ENCODE measurements at regions not wholly inside any gene's neighbourhood (a gene's known extent, or its start where the extent isn't known, plus 50 kb on each side); places are given as distances from the start of the nearest gene placed in this dataset.

DNA sequence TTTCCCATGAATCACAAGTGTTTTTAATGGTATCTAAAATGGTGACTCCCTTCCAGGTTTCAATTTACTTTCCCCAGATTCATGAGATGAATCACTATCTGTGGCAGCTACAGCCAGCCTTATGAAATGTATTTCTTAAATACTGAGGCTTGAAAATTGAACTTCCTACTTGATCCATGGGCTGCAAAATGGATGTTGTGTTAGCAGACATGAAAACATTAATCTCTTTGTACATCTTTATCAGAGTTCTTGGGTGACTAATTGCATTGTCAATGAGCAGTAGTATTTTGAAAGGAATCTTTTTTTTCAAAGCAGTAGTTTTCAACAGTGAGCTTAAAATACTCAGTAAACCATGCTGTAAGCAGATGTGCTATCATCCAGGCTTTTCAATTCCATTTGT lies 250.8 kb downstream of the SLC6A15 start:
- no peak for DNase-seq

GRCh38 chr12:84660139-84660538 lies 252.5 kb downstream of the SLC6A15 start:
- DNase-seq = no peak

DNA sequence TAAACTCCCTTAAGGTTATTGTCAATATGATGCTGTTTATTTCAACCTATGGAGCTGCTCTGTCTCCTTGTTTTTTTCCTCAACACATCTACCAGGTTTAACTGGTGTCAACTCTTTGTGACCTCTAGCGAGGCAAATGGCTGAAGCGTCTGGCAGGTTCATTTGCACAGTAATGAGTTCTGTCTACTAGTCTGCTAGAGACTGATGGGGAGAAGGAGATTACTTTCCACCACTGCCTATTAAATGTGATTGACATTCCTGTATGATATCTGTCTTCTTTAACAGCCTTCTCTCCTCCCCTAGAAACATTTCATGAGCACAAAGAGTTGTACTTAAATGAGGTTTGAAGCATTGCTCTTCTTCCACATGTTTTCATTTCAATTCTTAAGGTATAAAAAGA lies 253.7 kb downstream of the SLC6A15 start:
- DNase-seq = no peak

GRCh38 chr12:84656705-84657104 lies 255.9 kb downstream of the SLC6A15 start:
- DNase-seq = no peak

- no peak for DNase-seq
Observed at GRCh38 chr12:84653482-84653881, 259.1 kb downstream of the SLC6A15 start.

- no peak for DNase-seq
Observed at GRCh38 chr12:84648425-84648824, 264.2 kb downstream of the SLC6A15 start.

DNA sequence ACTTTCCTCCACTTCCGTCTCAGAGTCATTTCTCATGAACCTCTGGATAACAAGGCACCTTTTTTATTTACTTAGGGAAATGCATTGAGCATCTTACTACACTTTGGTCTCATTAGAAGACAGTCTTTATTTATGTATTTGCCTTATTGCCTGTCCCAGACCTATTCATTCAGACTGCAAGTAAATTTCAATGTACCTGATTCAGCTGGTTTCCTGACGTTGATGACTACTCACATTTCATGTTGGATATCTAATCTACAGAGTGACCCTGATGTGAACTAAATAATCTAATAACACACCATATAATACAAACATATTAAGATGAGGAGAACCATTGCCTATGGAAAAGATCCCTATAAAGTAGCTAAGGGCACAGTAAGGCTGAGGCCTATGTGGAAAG lies 267.7 kb downstream of the SLC6A15 start:
- DNase-seq = no peak

GRCh38 chr12:84643993-84644392 lies 268.6 kb downstream of the SLC6A15 start:
- no peak for DNase-seq

DNA sequence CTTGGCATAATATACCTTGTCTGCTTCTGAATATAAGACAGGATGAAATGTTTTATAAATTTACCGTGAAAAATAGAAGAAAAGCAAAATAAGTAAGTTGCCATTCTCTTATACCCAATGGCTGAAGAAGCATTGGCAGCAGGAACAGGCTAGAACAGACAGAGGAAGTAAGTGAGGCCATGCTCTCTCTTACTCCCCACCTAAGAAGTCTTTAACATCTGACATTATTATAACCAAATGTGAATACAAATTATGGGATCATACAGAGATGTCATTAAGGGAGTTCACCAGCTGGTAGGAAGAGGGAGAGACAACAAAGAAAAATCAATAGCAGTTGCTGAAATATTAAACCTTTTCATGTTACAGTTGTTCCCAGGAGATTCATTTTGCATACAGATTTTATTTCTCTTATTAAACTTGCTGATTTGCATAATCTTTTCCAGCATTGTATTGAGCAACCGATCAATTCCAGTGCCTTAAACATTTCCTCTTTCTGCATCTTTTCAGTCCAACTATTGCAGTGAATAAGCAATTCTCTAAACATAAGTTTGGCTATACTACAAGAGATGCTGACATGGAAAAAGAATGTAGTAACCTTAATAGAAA lies 270.6 kb downstream of the SLC6A15 start:
- no peak for DNase-seq

GRCh38 chr12:84638811-84639368 lies 273.7 kb downstream of the SLC6A15 start:
- DNase-seq = no peak

- no peak for DNase-seq
Observed at GRCh38 chr12:84637926-84638325, 274.7 kb downstream of the SLC6A15 start.

DNA sequence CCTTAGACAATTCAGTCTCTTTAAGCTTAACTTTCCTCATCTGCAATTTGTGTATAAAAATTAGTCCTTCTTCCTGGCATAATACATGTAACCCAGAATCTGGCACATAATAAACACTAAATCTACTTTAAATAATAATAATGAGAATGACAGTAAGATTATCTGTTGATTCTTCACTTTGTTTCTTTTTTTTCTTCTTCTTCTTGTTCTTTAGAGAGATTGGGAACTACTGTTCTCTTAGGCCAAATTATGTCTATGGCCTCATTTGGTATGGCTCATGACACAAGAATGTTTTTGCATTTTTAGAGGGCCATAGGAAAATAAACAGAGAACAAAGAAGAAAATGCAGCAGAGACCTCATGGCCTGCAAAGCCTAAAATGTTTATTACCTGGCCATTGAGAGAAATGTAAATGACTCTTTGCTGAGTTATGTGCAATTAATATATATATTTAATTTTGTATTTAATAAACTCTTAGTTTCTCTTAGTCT lies 275.8 kb downstream of the SLC6A15 start:
- no peak for DNase-seq

- DNase-seq = no peak
Observed at GRCh38 chr12:84634526-84634925, 278.1 kb downstream of the SLC6A15 start.

DNA sequence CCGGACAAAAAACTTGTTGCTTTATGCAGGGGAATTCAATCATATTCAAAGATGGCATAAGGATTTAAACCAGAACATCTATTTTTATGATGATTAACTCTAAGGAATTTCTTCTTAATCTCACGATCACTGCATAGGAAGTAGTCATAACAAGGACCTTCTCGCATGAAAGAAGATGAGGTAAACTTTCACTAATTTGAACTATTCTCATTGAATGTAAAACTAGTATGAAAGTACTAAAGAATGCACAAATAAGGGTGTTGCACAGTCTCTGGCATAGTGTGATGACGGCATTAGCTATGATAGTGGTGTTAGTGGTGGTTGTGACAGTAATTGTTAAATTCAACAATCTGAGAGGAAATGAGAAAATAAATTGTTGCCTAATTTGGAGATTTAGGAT lies 280.0 kb downstream of the SLC6A15 start:
- no peak for DNase-seq

DNA sequence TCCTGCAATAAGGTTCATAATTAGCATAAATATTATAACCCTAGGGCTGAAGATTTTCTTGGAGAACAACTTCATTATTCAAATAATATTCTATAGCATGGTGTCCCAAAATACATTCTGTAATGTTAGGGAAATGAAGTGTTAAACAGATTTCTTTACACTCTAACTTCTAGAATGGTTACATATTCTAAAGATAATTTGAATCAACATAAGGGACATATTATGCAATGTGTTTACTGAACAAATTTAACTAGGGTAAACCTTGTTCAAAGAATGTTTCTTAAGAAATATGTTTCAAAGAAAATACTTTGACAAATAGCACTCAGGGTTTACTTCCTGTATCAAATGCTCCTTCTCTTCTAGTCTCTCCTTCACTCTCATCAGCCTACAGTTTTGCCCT lies 281.6 kb downstream of the SLC6A15 start:
- DNase-seq = no peak

- no peak for DNase-seq
Observed at GRCh38 chr12:84627593-84627992, 285.0 kb downstream of the SLC6A15 start.

DNA sequence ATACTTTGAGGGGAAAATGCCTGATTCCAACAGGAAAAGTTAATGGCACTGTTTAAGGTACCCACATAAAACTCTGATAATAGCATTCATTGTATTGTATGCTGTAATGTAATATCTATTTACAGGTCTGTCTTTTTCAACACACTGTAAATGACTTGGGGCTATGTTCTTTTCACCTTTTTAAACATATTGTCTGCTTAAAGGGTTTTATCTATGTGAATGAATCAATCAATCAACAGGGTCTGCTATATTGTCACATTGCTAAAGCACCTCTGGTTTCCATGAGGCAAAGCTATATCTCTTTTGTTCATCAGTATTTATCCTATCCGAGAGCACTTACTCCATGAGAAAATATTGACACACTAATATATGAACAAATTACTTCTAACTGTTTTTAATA lies 288.0 kb downstream of the SLC6A15 start:
- no peak for DNase-seq

GRCh38 chr12:84619053-84619571 lies 293.5 kb downstream of the SLC6A15 start:
- DNase-seq = no peak

DNA sequence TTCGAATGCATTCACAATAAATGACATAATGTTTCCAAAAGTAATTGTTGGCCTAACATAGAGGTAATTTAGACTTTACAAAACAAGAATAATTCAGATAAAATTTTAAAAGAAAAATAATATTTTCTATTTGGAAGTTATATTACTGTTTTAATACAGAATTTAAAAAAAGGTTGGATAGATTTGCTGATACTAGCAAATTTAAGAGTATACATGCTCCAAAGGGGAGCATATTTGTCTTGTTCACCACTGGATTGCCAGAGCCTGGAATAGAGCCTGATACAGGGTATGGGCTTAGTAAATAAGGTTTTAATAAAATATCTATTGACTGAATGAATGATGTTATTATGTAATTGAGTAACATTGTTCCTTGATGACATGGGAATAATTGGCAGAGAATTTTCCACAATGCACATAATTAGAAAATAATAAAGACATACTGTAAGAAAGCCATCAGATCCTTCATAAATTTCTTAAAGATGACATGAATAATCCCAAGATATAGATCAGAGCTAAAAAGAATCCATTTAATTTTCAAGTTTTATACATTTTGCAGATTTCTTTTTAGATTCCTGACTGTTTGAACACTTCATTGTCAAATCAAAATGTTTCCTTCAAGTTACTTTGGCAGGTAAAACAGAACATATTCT lies 305.3 kb downstream of the SLC6A15 start:
- DNase-seq = no peak

- no peak for DNase-seq
Observed at GRCh38 chr12:84605983-84606382, 306.6 kb downstream of the SLC6A15 start.

- no peak for DNase-seq
Observed at GRCh38 chr12:84604551-84604950, 308.0 kb downstream of the SLC6A15 start.

DNA sequence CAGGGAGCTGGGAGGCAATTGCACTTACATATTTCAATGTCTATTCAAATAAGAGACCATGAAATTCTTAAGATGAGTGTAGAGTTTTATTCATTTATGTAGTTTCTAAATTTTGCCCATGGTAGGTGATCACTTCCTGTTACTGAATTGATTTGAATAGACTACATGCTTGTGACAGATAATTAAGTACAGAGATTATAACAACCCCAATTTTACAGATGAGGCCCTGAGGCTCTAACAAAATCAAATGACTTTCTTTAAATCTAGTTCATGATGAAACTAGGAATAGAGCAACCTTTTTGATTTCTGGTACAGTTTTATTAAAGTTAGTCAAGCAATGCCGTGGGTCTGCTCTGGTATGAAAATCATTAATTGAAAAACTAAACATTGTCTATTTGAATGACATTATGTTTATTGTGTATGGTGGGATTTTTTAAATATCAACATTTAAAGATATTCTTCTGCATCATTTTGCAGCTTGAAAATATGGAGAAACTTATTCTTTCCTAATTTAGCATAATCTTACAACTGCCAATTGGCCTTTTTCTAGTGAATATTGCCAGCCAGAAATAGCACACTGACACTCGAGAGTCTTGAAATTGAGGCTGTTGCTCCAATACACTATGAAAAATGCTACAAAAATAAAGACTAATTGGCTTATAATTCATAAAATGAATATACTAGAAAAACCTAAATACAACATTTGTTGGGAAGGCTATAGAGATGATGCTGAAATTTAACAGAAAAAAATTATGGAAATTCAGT lies 308.9 kb downstream of the SLC6A15 start:
- DNase-seq = no peak

GRCh38 chr12:84601483-84601882 lies 311.1 kb downstream of the SLC6A15 start:
- no peak for DNase-seq

DNA sequence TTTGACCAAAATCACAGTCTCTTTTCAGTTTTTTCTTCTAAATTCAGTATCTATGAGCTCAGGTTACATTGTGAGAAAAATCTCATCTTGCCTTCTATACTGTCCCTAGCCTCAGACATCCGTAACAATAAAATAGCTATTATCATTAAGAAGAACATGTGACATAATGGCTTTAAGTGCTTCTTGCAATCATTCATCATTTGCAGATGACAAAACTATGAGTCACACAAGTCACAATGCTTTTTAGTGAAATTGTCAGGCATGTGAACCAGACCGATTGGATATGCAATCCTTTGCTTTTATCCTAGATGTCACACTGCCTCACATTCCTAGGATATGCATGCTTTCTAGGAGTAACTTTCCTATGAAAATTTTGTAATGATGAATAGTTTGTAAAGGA lies 313.1 kb downstream of the SLC6A15 start:
- DNase-seq = no peak
